Ovary (tissue), 3 donors: ENCODE measurements at regions not wholly inside any gene's neighbourhood (a gene's known extent, or its start where the extent isn't known, plus 50 kb on each side); places are given as distances from the start of the nearest gene placed in this dataset.

Source experiments
- CTCF ChIP-seq, 3 donors: fragments of 450-650 bp in 2 of 3; fragments of 200-600 bp in 1 of 3; IDR thresholded peaks; one replicate each; pipeline versions ENCODE4 v1.5.1 to v1.8.0; 2016 to 2022; ENCODE audit warnings: antibody characterized with exemption in 3 of 3, mild to moderate bottlenecking in 1 of 3
- POLR2A ChIP-seq: fragments of 450-650 bp; IDR thresholded peaks from one replicate; pipeline ENCODE4 v1.6.1; 2017; ENCODE audit warnings: antibody characterized with exemption, mild to moderate bottlenecking, moderate library complexity
- donor health status: DM: no; HTN: no; CAD: no.

GRCh38 chr2:228901531-228901930, 369.6 kb downstream of the PID1 start:
- TF ChIP-seq CTCF (IDR thresholded peaks at IDR 0.05): no peak
- TF ChIP-seq POLR2A: no peak
